Fibroblast of gingiva (primary cell): ENCODE measurements at regions not wholly inside any gene's neighbourhood (a gene's known extent, or its start where the extent isn't known, plus 50 kb on each side); places are given as distances from the start of the nearest gene placed in this dataset.

ENCODE experiments used
- DNase-seq: peaks from one replicate; pipeline ENCODE4 v3.0.0-alpha.2; 2011; ENCODE audit warnings: low read depth

GRCh38 chr5:135628771-135629563 is 50.2 kb upstream of the CXCL14 start:
- no peak for DNase-seq
